GM23338 (cell line): ENCODE measurements at regions not wholly inside any gene's neighbourhood (a gene's known extent, or its start where the extent isn't known, plus 50 kb on each side); places are given as distances from the start of the nearest gene placed in this dataset.

Source experiments
- ATAC-seq: fragments of 200-7000 bp; cut with Tn5 transposase; 3 replicates; pipeline ENCODE4 v1.9.1; 2020
- DNase-seq: peaks from one replicate; pipeline ENCODE4 v3.0.0-alpha.2; 2015; ENCODE audit warnings: low spot score
- H2AFZ ChIP-seq: fragments of 200-600 bp; sonication (generic); 2 replicates; pipeline ENCODE4 v1.8.0; 2016; ENCODE audit warnings: antibody characterized with exemption, mild to moderate bottlenecking, moderate library complexity
- H3F3A ChIP-seq: fragments of 200-600 bp; sonication (generic); replicated peaks from 2 replicates; pipeline ENCODE4 v1.8.0; 2017; ENCODE audit warnings: antibody characterized with exemption, mixed run types, low read depth
- H3K27ac ChIP-seq: fragments of 200-600 bp; sonication (generic); 2 replicates; pipeline ENCODE4 v1.6.1; 2016; ENCODE audit warnings: low read depth
- H3K27me3 ChIP-seq: fragments of 200-600 bp; sonication (generic); 2 replicates; pipeline ENCODE4 v1.8.0; 2016; ENCODE audit warnings: mild to moderate bottlenecking, mixed run types, moderate library complexity; ENCODE audit not compliant: insufficient read depth
- H3K36me3 ChIP-seq: fragments of 200-600 bp; sonication (generic); 2 replicates; pipeline ENCODE4 v1.8.0; 2016; ENCODE audit warnings: mild to moderate bottlenecking; ENCODE audit not compliant: insufficient read depth
- H3K4me1 ChIP-seq: fragments of 200-600 bp; sonication (generic); 2 replicates; pipeline ENCODE4 v1.8.0; 2016; ENCODE audit warnings: mild to moderate bottlenecking, moderate library complexity; ENCODE audit not compliant: insufficient read depth
- H3K4me2 ChIP-seq: fragments of 200-600 bp; sonication (generic); 2 replicates; pipeline ENCODE4 v1.7.1; 2017; ENCODE audit warnings: mixed run types
- H3K4me3 ChIP-seq: fragments of 200-600 bp; sonication (generic); 2 replicates; pipeline ENCODE4 v1.6.1; 2016; ENCODE audit warnings: mixed run types
- H3K79me2 ChIP-seq: fragments of 200-600 bp; sonication (generic); replicated peaks from 2 replicates; pipeline ENCODE4 v1.8.0; 2017; ENCODE audit warnings: mild to moderate bottlenecking; ENCODE audit not compliant: insufficient read depth
- H3K9me2 ChIP-seq: fragments of 200-600 bp; sonication (generic); 2 replicates; pipeline ENCODE4 v1.8.0; 2017; ENCODE audit not compliant: insufficient read depth
- H4K20me1 ChIP-seq: fragments of 200-600 bp; sonication (generic); replicated peaks from 2 replicates; pipeline ENCODE4 v1.8.0; 2017; ENCODE audit warnings: mild to moderate bottlenecking; ENCODE audit not compliant: insufficient read depth
- H3K27ac Mint-ChIP-seq: 2 replicates; pipeline ENCODE4 v1.8.0; 2020; ENCODE audit warnings: inconsistent platforms, mild to moderate bottlenecking, moderate library complexity, mixed read lengths
- H3K27me3 Mint-ChIP-seq: 3 replicates; pipeline ENCODE4 v1.8.0; 2022; ENCODE audit warnings: low read depth, mild to moderate bottlenecking, moderate library complexity, mixed read lengths, inconsistent platforms; ENCODE audit not compliant: insufficient read depth, poor library complexity
- H3K36me3 Mint-ChIP-seq: 3 replicates; pipeline ENCODE4 v1.8.0; 2021; ENCODE audit warnings: low read depth, mild to moderate bottlenecking, inconsistent platforms, moderate library complexity, mixed read lengths
- H3K4me1 Mint-ChIP-seq: 3 replicates; pipeline ENCODE4 v1.8.0; 2020; ENCODE audit warnings: mild to moderate bottlenecking, inconsistent platforms, mixed read lengths
- H3K4me3 Mint-ChIP-seq: 3 replicates; pipeline ENCODE4 v1.8.0; 2021; ENCODE audit warnings: moderate library complexity, mild to moderate bottlenecking, inconsistent platforms, mixed read lengths
- H3K9me3 Mint-ChIP-seq: 3 replicates; pipeline ENCODE4 v1.8.0; 2020; ENCODE audit warnings: moderate library complexity, mild to moderate bottlenecking, inconsistent platforms, mixed read lengths
- CREB1 ChIP-seq: fragments of 250-450 bp; sonication (Bioruptor Pico); IDR thresholded peaks from 2 replicates; pipeline ENCODE4 v1.5.0; 2020; ENCODE audit warnings: low read depth, mild to moderate bottlenecking, moderate library complexity
- ETS1 ChIP-seq: IDR thresholded peaks from 2 replicates; pipeline ENCODE4 v1.6.1; 2016; ENCODE audit warnings: antibody characterized with exemption
- EZH2 ChIP-seq: fragments of 200-600 bp; sonication (generic); IDR thresholded peaks from one replicate; pipeline ENCODE4 v1.8.0; 2017; ENCODE audit warnings: antibody characterized with exemption, mild to moderate bottlenecking, low read depth; ENCODE audit not compliant: unreplicated experiment
- POLR2AphosphoS5 ChIP-seq: IDR thresholded peaks from 2 replicates; pipeline ENCODE4 v1.6.1; 2016; ENCODE audit warnings: antibody characterized with exemption, low read depth
- STAT1 ChIP-seq: IDR thresholded peaks from one replicate; pipeline ENCODE4 v1.6.1; 2016; ENCODE audit warnings: antibody characterized with exemption; ENCODE audit not compliant: unreplicated experiment
- ZNF331 ChIP-seq: fragments of 250-450 bp; sonication (Bioruptor Pico); IDR thresholded peaks from 2 replicates; pipeline ENCODE4 v1.5.0; 2020; ENCODE audit warnings: low read depth, mild to moderate bottlenecking, moderate library complexity
- ZNF462 ChIP-seq: fragments of 250-450 bp; sonication (Bioruptor Pico); IDR thresholded peaks from 2 replicates; pipeline ENCODE4 v1.5.0; 2020; ENCODE audit warnings: mild to moderate bottlenecking, moderate library complexity
- TF ChIP-seq, protein P1 (sequence below), 2 experiments: fragments of 200-600 bp in 1 of 2; sonication (generic) in 1 of 2; conservative IDR thresholded peaks; 2 replicates each; pipeline versions ENCODE4 v1.5.1 to v1.6.1; 2016 to 2017; ENCODE audit warnings: antibody characterized with exemption in 2 of 2, low read depth in 2 of 2, mild to moderate bottlenecking in 2 of 2, moderate library complexity in 1 of 2

- TF ChIP-seq ZNF462: no peak
- TF ChIP-seq CREB1: no peak
- TF ChIP-seq, protein P1, sequence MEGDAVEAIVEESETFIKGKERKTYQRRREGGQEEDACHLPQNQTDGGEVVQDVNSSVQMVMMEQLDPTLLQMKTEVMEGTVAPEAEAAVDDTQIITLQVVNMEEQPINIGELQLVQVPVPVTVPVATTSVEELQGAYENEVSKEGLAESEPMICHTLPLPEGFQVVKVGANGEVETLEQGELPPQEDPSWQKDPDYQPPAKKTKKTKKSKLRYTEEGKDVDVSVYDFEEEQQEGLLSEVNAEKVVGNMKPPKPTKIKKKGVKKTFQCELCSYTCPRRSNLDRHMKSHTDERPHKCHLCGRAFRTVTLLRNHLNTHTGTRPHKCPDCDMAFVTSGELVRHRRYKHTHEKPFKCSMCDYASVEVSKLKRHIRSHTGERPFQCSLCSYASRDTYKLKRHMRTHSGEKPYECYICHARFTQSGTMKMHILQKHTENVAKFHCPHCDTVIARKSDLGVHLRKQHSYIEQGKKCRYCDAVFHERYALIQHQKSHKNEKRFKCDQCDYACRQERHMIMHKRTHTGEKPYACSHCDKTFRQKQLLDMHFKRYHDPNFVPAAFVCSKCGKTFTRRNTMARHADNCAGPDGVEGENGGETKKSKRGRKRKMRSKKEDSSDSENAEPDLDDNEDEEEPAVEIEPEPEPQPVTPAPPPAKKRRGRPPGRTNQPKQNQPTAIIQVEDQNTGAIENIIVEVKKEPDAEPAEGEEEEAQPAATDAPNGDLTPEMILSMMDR (conservative IDR thresholded peaks at IDR 0.05; ENCODE audit: low read depth in 2 of 2): no peak
- TF ChIP-seq POLR2AphosphoS5: no peak
- TF ChIP-seq ZNF331: no peak
These were observed 340.9 kb downstream of the PRL start (continued) for GRCh38 chr6:21955951-21956350.

- H3K79me2 ChIP-seq: peaks cover 10% of the 10 kb centered on the region; the same call in 1 of the 2 replicates
- no peaks in the 10 kb centered on the region for H3K27me3 ChIP-seq
- DNase-seq: no peak
- H3K9me2 ChIP-seq: no peaks in the 10 kb centered on the region
- no peak for TF ChIP-seq POLR2AphosphoS5
- TF ChIP-seq ETS1: no peak
- no peak for TF ChIP-seq EZH2
- no peak for TF ChIP-seq STAT1
- H3K4me3 Mint-ChIP-seq: no peak overlapping the region
- no peaks in the 10 kb centered on the region for H3F3A ChIP-seq
- peaks cover 9% of the 10 kb centered on the region for H3K4me1 Mint-ChIP-seq
- no peak overlapping the region for H2AFZ ChIP-seq
- H3K4me3 ChIP-seq: no peak overlapping the region
- H3K36me3 Mint-ChIP-seq: peaks cover 13% of the 10 kb centered on the region; the same call in 2 of the 3 replicates
- no peaks in the 10 kb centered on the region; the same call in 2 of the 3 replicates for H3K9me3 Mint-ChIP-seq
- peaks cover 4% of the 10 kb centered on the region for H3K27me3 Mint-ChIP-seq
- no peak for ATAC-seq
- no peak overlapping the region for H3K4me2 ChIP-seq
- no peak overlapping the region for H3K27ac ChIP-seq
- no peak overlapping the region for H3K27ac Mint-ChIP-seq
- no peaks in the 10 kb centered on the region for H3K36me3 ChIP-seq
- H3K4me1 ChIP-seq: peaks cover 8% of the 10 kb centered on the region; the same call in 1 of the 2 replicates
- no peaks in the 10 kb centered on the region for H4K20me1 ChIP-seq
These were observed 338.4 kb downstream of the PRL start for GRCh38 chr6:21958428-21958827.
